ENCODE measurements at regions not wholly inside any gene's neighbourhood (a gene's known extent, or its start where the extent isn't known, plus 50 kb on each side); places are given as distances from the start of the nearest gene placed in this dataset.

GRCh38 chr2:67645280-67646138 lies 248.4 kb downstream of the ETAA1 start (continued):
- TF ChIP-seq, protein P1, sequence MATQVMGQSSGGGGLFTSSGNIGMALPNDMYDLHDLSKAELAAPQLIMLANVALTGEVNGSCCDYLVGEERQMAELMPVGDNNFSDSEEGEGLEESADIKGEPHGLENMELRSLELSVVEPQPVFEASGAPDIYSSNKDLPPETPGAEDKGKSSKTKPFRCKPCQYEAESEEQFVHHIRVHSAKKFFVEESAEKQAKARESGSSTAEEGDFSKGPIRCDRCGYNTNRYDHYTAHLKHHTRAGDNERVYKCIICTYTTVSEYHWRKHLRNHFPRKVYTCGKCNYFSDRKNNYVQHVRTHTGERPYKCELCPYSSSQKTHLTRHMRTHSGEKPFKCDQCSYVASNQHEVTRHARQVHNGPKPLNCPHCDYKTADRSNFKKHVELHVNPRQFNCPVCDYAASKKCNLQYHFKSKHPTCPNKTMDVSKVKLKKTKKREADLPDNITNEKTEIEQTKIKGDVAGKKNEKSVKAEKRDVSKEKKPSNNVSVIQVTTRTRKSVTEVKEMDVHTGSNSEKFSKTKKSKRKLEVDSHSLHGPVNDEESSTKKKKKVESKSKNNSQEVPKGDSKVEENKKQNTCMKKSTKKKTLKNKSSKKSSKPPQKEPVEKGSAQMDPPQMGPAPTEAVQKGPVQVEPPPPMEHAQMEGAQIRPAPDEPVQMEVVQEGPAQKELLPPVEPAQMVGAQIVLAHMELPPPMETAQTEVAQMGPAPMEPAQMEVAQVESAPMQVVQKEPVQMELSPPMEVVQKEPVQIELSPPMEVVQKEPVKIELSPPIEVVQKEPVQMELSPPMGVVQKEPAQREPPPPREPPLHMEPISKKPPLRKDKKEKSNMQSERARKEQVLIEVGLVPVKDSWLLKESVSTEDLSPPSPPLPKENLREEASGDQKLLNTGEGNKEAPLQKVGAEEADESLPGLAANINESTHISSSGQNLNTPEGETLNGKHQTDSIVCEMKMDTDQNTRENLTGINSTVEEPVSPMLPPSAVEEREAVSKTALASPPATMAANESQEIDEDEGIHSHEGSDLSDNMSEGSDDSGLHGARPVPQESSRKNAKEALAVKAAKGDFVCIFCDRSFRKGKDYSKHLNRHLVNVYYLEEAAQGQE (IDR thresholded peaks at IDR 0.05; ENCODE audit: unreplicated experiment): no peak
- TF ChIP-seq ZNF331 (CRISPR knock-in tag; IDR thresholded peaks at IDR 0.05; ENCODE audit: low read depth): no peak

DNA sequence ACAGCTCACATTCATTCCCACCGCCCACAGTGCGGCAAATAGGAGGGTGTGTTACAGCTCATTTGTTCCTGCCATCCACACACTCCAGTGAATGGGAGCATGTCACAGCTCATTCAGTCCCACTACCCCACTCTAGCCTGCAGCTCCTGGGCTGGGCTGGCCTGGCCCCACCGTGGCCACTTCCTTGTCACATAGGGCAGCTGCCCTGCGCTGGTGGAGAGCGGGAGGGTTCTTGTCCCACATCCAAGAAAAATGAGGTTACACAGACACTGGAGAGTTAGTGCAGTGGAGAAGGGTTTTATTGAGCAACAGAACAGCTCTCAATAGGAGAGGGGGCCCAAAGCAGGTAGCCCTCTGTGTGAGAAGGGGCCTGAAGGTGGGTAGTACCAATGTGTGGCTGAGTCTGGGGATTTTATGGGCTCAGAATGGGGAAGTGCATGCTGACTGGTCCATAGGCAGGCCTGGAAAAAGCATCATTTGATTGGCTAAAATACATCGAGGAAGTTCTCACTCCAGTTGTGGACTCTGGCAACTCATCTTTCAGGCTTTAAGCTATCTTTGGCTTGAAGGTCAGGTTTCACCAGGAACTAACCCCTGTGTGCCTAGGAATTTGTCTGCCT lies 249.7 kb downstream of the ETAA1 start:
- Histone ChIP-seq H4K20me1 (replicated peaks; ENCODE audit: insufficient read depth) (no peaks in the 10 kb centered on the region), H3F3A (replicated peaks; ENCODE audit: low read depth) (no peaks in the 10 kb centered on the region), H3K36me3 (ENCODE audit: insufficient read depth) (no peaks in the 10 kb centered on the region), H2AFZ (no peak overlapping the region), H3K9me2 (ENCODE audit: insufficient read depth) (no peaks in the 10 kb centered on the region), H3K27me3 (ENCODE audit: insufficient read depth) (no peaks in the 10 kb centered on the region), H3K27ac (ENCODE audit: low read depth) (no peak overlapping the region), H3K4me1 (ENCODE audit: insufficient read depth) (no peaks in the 10 kb centered on the region), H3K4me2 (no peak overlapping the region), H3K4me3 (no peak overlapping the region), H3K79me2 (replicated peaks; ENCODE audit: insufficient read depth) (no peaks in the 10 kb centered on the region)
- Mint-ChIP-seq H3K27me3 (ENCODE audit: insufficient read depth, low read depth, poor library complexity) (peaks cover 11% of the 10 kb centered on the region), H3K36me3 (ENCODE audit: low read depth) (peaks cover 11% of the 10 kb centered on the region; the same call in 2 of the 3 replicates), H3K27ac (no peak overlapping the region), H3K9me3 (peaks cover 19% of the 10 kb centered on the region), H3K4me3 (no peak overlapping the region), H3K4me1 (peaks cover 13% of the 10 kb centered on the region)
- DNase-seq (ENCODE audit: low spot score) (no peak), ATAC-seq (no peak)
- TF ChIP-seq JUNB (IDR thresholded peaks at IDR 0.05; ENCODE audit: unreplicated experiment) (no peak), POLR2AphosphoS5 (IDR thresholded peaks at IDR 0.05; ENCODE audit: low read depth) (no peak), STAT1 (IDR thresholded peaks at IDR 0.05; ENCODE audit: unreplicated experiment) (no peak), ZNF462 (CRISPR knock-in tag; IDR thresholded peaks at IDR 0.05) (no peak), ZNF331 (CRISPR knock-in tag; IDR thresholded peaks at IDR 0.05; ENCODE audit: low read depth) (no peak)
- TF ChIP-seq, protein P2, sequence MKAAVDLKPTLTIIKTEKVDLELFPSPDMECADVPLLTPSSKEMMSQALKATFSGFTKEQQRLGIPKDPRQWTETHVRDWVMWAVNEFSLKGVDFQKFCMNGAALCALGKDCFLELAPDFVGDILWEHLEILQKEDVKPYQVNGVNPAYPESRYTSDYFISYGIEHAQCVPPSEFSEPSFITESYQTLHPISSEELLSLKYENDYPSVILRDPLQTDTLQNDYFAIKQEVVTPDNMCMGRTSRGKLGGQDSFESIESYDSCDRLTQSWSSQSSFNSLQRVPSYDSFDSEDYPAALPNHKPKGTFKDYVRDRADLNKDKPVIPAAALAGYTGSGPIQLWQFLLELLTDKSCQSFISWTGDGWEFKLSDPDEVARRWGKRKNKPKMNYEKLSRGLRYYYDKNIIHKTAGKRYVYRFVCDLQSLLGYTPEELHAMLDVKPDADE (IDR thresholded peaks at IDR 0.05): no peak
